Renal cortical epithelial cell (primary cell): ENCODE measurements at regions not wholly inside any gene's neighbourhood (a gene's known extent, or its start where the extent isn't known, plus 50 kb on each side); places are given as distances from the start of the nearest gene placed in this dataset.

Experiments
- DNase-seq: peaks from one replicate; pipeline ENCODE4 v3.0.0-alpha.2; 2011; ENCODE audit warnings: low read depth

- DNase-seq, result no peak
Measured at GRCh38 chr17:53176629-53177028, 646.1 kb upstream of the KIF2B start.

GRCh38 chr17:53168413-53168812 is 654.3 kb upstream of the KIF2B start:
- DNase-seq, result no peak

- DNase-seq, result no peak
Measured at GRCh38 chr17:53166731-53167130, 656.0 kb upstream of the KIF2B start.

- DNase-seq, result peak; percentile 6
Measured at GRCh38 chr17:53150101-53150698, 672.5 kb upstream of the KIF2B start.

- no peak for DNase-seq
Measured at GRCh38 chr17:53149316-53149715, 673.4 kb upstream of the KIF2B start.

GRCh38 chr17:53148058-53148457 is 674.7 kb upstream of the KIF2B start:
- no peak for DNase-seq

GRCh38 chr17:53142890-53143289 is 679.8 kb upstream of the KIF2B start:
- peak; percentile 13 for DNase-seq

GRCh38 chr17:53141731-53142130 is 681.0 kb upstream of the KIF2B start:
- no peak for DNase-seq

- DNase-seq, result no peak
Measured at GRCh38 chr17:53141280-53141679, 681.4 kb upstream of the KIF2B start.

GRCh38 chr17:53137869-53138268 is 684.9 kb upstream of the KIF2B start:
- no peak for DNase-seq

- DNase-seq, result no peak
Measured at GRCh38 chr17:53135969-53136368, 686.8 kb upstream of the KIF2B start.

- no peak for DNase-seq
Measured at GRCh38 chr17:53134548-53134947, 688.2 kb upstream of the KIF2B start.

GRCh38 chr17:53133876-53134275 is 688.9 kb upstream of the KIF2B start:
- no peak for DNase-seq

- no peak for DNase-seq
Measured at GRCh38 chr17:53129863-53130262, 692.9 kb upstream of the KIF2B start.

- DNase-seq, result no peak
Measured at GRCh38 chr17:53127331-53127730, 695.4 kb upstream of the KIF2B start.

- DNase-seq, result no peak
Measured at GRCh38 chr17:53122966-53123365, 699.8 kb upstream of the KIF2B start.

GRCh38 chr17:53119773-53120172 is 703.0 kb upstream of the KIF2B start:
- no peak for DNase-seq

GRCh38 chr17:53118948-53119347 is 703.8 kb upstream of the KIF2B start:
- no peak for DNase-seq

GRCh38 chr17:53106886-53107285 is 715.8 kb upstream of the KIF2B start:
- no peak for DNase-seq

- DNase-seq, result no peak
Measured at GRCh38 chr17:53101706-53102105, 721.0 kb upstream of the KIF2B start.

GRCh38 chr17:53100126-53100525 is 722.6 kb upstream of the KIF2B start:
- DNase-seq, result no peak

- DNase-seq, result no peak
Measured at GRCh38 chr17:53093391-53093790, 729.3 kb upstream of the KIF2B start.

- DNase-seq, result no peak
Measured at GRCh38 chr17:53092072-53092471, 730.7 kb upstream of the KIF2B start.

- DNase-seq, result no peak
Measured at GRCh38 chr17:53090770-53091169, 732.0 kb upstream of the KIF2B start.

- DNase-seq, result no peak
Measured at GRCh38 chr17:53088481-53088880, 734.2 kb upstream of the KIF2B start.
